PC-9 (cell line): ENCODE measurements at regions not wholly inside any gene's neighbourhood (a gene's known extent, or its start where the extent isn't known, plus 50 kb on each side); places are given as distances from the start of the nearest gene placed in this dataset.

ENCODE experiments used
- BruUV-seq: library from RNA; stranded (reverse); fragments of 400-500 nt; replicated peaks from 2 replicates; lab custom pipeline; 2021; lab: Mats Ljungman, UMichigan
- CTCF ChIA-PET: fragments of 300-600 bp; sonication (Branson Sonifier 250); formaldehyde crosslinking; loops from one replicate; lab custom pipeline; 2022; ENCODE audit warnings: antibody characterized with exemption; lab: Charles Lee
- POLR2A ChIA-PET: fragments of 300-600 bp; sonication (Branson Sonifier 250); formaldehyde crosslinking; loops from one replicate; lab custom pipeline; 2022; ENCODE audit warnings: antibody characterized with exemption; ENCODE audit not compliant: unreplicated experiment; lab: Charles Lee
- DNase-seq, 2 experiments: peaks; one replicate each; pipeline versions ENCODE4 v3.0.0 to v3.0.0-alpha.2; 2015 to 2022; ENCODE audit warnings: mixed read lengths in 1 of 2
- H2AFZ ChIP-seq: fragments of 200-600 bp; sonication (generic); 2 replicates; pipeline ENCODE4 v1.8.1; 2017; ENCODE audit warnings: antibody characterized with exemption
- H3F3A ChIP-seq: fragments of 200-600 bp; sonication (generic); 2 replicates; pipeline ENCODE4 v1.8.1; 2017; ENCODE audit warnings: antibody characterized with exemption, mild to moderate bottlenecking, low read depth; ENCODE audit not compliant: insufficient read depth
- H3K27ac ChIP-seq: fragments of 200-600 bp; sonication (generic); 2 replicates; pipeline ENCODE4 v1.6.1; 2016; ENCODE audit warnings: mixed run types
- H3K27me3 ChIP-seq: fragments of 200-600 bp; sonication (generic); 2 replicates; pipeline ENCODE4 v1.6.1; 2016; ENCODE audit warnings: low read depth, mixed run types; ENCODE audit not compliant: insufficient read depth
- H3K36me3 ChIP-seq: fragments of 200-600 bp; sonication (generic); 2 replicates; pipeline ENCODE4 v1.6.1; 2016; ENCODE audit warnings: low read depth, mixed run types
- H3K4me1 ChIP-seq: fragments of 200-600 bp; sonication (generic); replicated peaks from 2 replicates; pipeline ENCODE4 v1.6.1; 2016; ENCODE audit warnings: mixed run types; ENCODE audit not compliant: insufficient read depth
- H3K4me2 ChIP-seq: fragments of 200-600 bp; sonication (generic); 2 replicates; pipeline ENCODE4 v1.6.1; 2017; ENCODE audit warnings: mixed run types
- H3K4me3 ChIP-seq: fragments of 200-600 bp; sonication (generic); 2 replicates; pipeline ENCODE4 v1.6.1; 2016; ENCODE audit warnings: mixed run types
- H3K79me2 ChIP-seq: fragments of 200-600 bp; sonication (generic); 2 replicates; pipeline ENCODE4 v1.6.1; 2017; ENCODE audit warnings: low read depth, mixed run types
- H3K9me2 ChIP-seq: fragments of 200-600 bp; sonication (generic); 2 replicates; pipeline ENCODE4 v1.8.1; 2017; ENCODE audit warnings: mild to moderate bottlenecking; ENCODE audit not compliant: insufficient read depth
- H3K9me3 ChIP-seq: fragments of 200-600 bp; sonication (generic); 2 replicates; pipeline ENCODE4 v1.8.1; 2016; ENCODE audit warnings: low read depth; ENCODE audit not compliant: insufficient read depth
- H4K20me1 ChIP-seq: fragments of 200-600 bp; sonication (generic); 2 replicates; pipeline ENCODE4 v1.8.1; 2017; ENCODE audit not compliant: insufficient read depth
- EZH2 ChIP-seq: fragments of 200-600 bp; sonication (generic); IDR thresholded peaks from 2 replicates; pipeline ENCODE4 v1.8.0; 2017; ENCODE audit warnings: antibody characterized with exemption, low read depth
- intact Hi-C: fragments of 100-400 bp; cut with micrococcal nuclease; formaldehyde crosslinking; loops from one replicate; pipeline ENCODE4 v1.10.0; 2022; ENCODE audit not compliant: unreplicated experiment
- TF ChIP-seq, protein P1 (sequence below): fragments of 200-600 bp; sonication (generic); conservative IDR thresholded peaks from 2 replicates; pipeline ENCODE4 v1.6.1; 2017; ENCODE audit warnings: mixed run types, antibody characterized with exemption, mild to moderate bottlenecking, moderate library complexity

- DNase-seq = no peak
- Histone ChIP-seq H3K27me3 (no peaks in the 10 kb centered on the region), H3K4me1 (no peaks in the 10 kb centered on the region), H2AFZ (no peak overlapping the region), H3K9me2 (no peaks in the 10 kb centered on the region), H3K36me3 (no peaks in the 10 kb centered on the region), H3K4me3 (no peak overlapping the region), H4K20me1 (no peaks in the 10 kb centered on the region), H3K4me2 (no peak overlapping the region), H3K27ac (no peak overlapping the region), H3F3A (no peaks in the 10 kb centered on the region), H3K79me2 (no peaks in the 10 kb centered on the region), H3K9me3 (no peaks in the 10 kb centered on the region)
- CTCF ChIA-PET = no interaction called here
- intact Hi-C loops = no loop called here
- POLR2A ChIA-PET = no interaction called here
- BruUV-seq = no TSS peak
- TF ChIP-seq, protein P1, sequence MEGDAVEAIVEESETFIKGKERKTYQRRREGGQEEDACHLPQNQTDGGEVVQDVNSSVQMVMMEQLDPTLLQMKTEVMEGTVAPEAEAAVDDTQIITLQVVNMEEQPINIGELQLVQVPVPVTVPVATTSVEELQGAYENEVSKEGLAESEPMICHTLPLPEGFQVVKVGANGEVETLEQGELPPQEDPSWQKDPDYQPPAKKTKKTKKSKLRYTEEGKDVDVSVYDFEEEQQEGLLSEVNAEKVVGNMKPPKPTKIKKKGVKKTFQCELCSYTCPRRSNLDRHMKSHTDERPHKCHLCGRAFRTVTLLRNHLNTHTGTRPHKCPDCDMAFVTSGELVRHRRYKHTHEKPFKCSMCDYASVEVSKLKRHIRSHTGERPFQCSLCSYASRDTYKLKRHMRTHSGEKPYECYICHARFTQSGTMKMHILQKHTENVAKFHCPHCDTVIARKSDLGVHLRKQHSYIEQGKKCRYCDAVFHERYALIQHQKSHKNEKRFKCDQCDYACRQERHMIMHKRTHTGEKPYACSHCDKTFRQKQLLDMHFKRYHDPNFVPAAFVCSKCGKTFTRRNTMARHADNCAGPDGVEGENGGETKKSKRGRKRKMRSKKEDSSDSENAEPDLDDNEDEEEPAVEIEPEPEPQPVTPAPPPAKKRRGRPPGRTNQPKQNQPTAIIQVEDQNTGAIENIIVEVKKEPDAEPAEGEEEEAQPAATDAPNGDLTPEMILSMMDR = no peak
- no peak for TF ChIP-seq EZH2
Measured at GRCh38 chr6:79796197-79796596, 151.2 kb downstream of the ELOVL4 start.

GRCh38 chr6:79789896-79790295, 157.5 kb downstream of the ELOVL4 start:
- Histone ChIP-seq H4K20me1 (no peaks in the 10 kb centered on the region), H3K4me1 (no peaks in the 10 kb centered on the region), H3F3A (no peaks in the 10 kb centered on the region), H3K79me2 (no peaks in the 10 kb centered on the region), H2AFZ (no peak overlapping the region), H3K9me2 (no peaks in the 10 kb centered on the region), H3K9me3 (no peaks in the 10 kb centered on the region), H3K27ac (no peak overlapping the region), H3K4me3 (no peak overlapping the region), H3K4me2 (no peak overlapping the region), H3K27me3 (no peaks in the 10 kb centered on the region), H3K36me3 (no peaks in the 10 kb centered on the region)
- ChIA-PET POLR2A (no interaction called here), CTCF (no interaction called here)
- no peak for DNase-seq
- no peak for TF ChIP-seq EZH2
- TF ChIP-seq, protein P1 = no peak
- no TSS peak for BruUV-seq
- intact Hi-C loops = no loop called here

DNA sequence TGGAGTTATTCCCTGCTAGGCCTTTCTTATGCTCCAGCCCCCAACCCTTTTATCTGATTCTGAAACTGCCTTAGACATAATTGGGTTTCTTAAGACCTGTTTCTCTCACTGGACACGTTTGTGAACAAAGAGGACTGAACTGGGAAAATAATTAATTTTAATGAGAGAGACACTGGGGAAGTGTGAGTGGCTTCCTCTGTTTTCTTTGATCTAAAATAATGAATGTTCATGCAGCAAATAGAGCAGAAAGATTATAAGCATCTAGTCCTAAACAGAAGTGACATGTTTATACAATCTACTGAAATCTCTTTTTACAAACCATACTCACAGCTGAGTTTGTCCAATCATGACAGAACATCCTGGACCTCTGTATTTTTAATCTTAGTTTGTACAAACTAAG, 157.6 kb downstream of the SH3BGRL2 start:
- intact Hi-C loops = no loop called here
- BruUV-seq = no TSS peak
- Histone ChIP-seq H4K20me1 (no peaks in the 10 kb centered on the region), H3K4me3 (no peak overlapping the region), H3K36me3 (no peaks in the 10 kb centered on the region), H3K27me3 (no peaks in the 10 kb centered on the region), H3K4me1 (no peaks in the 10 kb centered on the region), H3F3A (no peaks in the 10 kb centered on the region), H3K79me2 (no peaks in the 10 kb centered on the region), H3K9me3 (no peaks in the 10 kb centered on the region), H2AFZ (no peak overlapping the region), H3K4me2 (no peak overlapping the region), H3K27ac (no peak overlapping the region), H3K9me2 (no peaks in the 10 kb centered on the region)
- TF ChIP-seq, protein P1 = no peak
- TF ChIP-seq EZH2 = no peak
- ChIA-PET POLR2A (no interaction called here), CTCF (no interaction called here)
- DNase-seq = no peak
